ENCODE measurements at regions not wholly inside any gene's neighbourhood (a gene's known extent, or its start where the extent isn't known, plus 50 kb on each side); places are given as distances from the start of the nearest gene placed in this dataset.

DNA sequence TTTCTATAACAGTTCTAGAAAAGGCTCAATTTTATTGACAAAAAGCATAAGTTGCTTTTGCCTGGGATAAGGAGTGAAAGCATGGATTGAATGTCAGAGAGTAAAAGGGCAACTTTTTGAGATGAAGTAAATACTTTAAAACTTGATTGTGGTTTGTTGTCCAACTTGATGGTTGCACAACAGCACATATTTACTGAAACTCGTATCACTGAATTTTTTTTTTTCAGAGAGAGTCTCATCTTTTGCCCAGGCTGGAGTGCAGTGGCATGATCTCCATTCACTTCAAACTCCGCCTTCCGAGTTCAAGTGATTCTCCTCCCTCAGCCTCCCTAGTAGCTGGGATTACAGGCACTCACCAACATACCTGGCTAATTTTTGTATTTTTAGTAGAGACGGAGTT, 856.8 kb downstream of the SH3BGRL start:
- Histone ChIP-seq H3K4me2 (ENCODE audit: insufficient read depth, insufficient read length, low read length) (no peak overlapping the region), H3K56ac (ENCODE audit: insufficient read length, low read depth, low read length) (no peak overlapping the region), H2BK5ac (ENCODE audit: insufficient read length, low read length) (no peak overlapping the region), H3K9ac (ENCODE audit: extremely low read depth, insufficient read length, low read length) (no peak overlapping the region), H4K5ac (ENCODE audit: insufficient read length, low read depth, low read length) (no peak overlapping the region), H3K23me2 (ENCODE audit: insufficient read length, low read depth, low read length, poor library complexity, severe bottlenecking) (no peaks in the 10 kb centered on the region), H2AK5ac (ENCODE audit: insufficient read length, low read length) (no peak overlapping the region), H3K79me2 (ENCODE audit: insufficient read depth, low read length) (no peaks in the 10 kb centered on the region), H2BK120ac (ENCODE audit: low read depth, low read length, poor library complexity, severe bottlenecking) (no peak overlapping the region), H3K4me1 (ENCODE audit: insufficient read depth, low read length) (no peaks in the 10 kb centered on the region), H3K27ac (ENCODE audit: insufficient read length, low read depth, low read length) (no peak overlapping the region), H3T11ph (ENCODE audit: low read length) (no peak overlapping the region), H3K14ac (ENCODE audit: insufficient read depth, low read length) (no peak overlapping the region), H2AFZ (ENCODE audit: low read length) (no peak overlapping the region), H3K79me1 (ENCODE audit: insufficient read depth, low read depth, low read length, poor library complexity, severe bottlenecking) (no peaks in the 10 kb centered on the region), H2BK15ac (ENCODE audit: low read depth, low read length) (no peak overlapping the region), H3K23ac (ENCODE audit: insufficient read length, low read depth, low read length) (no peak overlapping the region), H4K8ac (replicated peaks; ENCODE audit: insufficient read length, low read depth, low read length) (no peak overlapping the region), H3K9me3 (ENCODE audit: control insufficient read depth, low read depth, low read length) (peaks cover 28% of the 10 kb centered on the region), H4K20me1 (ENCODE audit: control insufficient read depth, insufficient read depth, insufficient read length) (no peaks in the 10 kb centered on the region), H4K91ac (ENCODE audit: insufficient read length, low read depth, low read length) (no peak overlapping the region), H3K4ac (ENCODE audit: low read depth, low read length) (no peak overlapping the region), H3K27me3 (ENCODE audit: insufficient read depth, low read length) (no peaks in the 10 kb centered on the region), H3K18ac (ENCODE audit: insufficient read length, low read depth, low read length) (no peak overlapping the region), H2BK12ac (ENCODE audit: insufficient read length, low read depth, low read length) (no peak overlapping the region), H2BK20ac (ENCODE audit: low read depth, low read length, poor library complexity, severe bottlenecking) (no peak overlapping the region)
- Mint-ChIP-seq H3K27me3 (ENCODE audit: low read depth) (no peaks in the 10 kb centered on the region), H3K27ac (no peak overlapping the region), H3K36me3 (ENCODE audit: insufficient read depth in 1 of 3, low read depth in 3 of 3) (peaks cover 4 to 16% (median 11%) of the 10 kb centered on the region in 3 experiments; a peak in 5 of 7 replicates), H3K9me3 (peaks cover 58 to 68% of the 10 kb centered on the region in 2 experiments), H3K4me3 (no peak overlapping the region), H3K4me1 (no peaks in the 10 kb centered on the region)
- TF ChIP-seq, protein P1, sequence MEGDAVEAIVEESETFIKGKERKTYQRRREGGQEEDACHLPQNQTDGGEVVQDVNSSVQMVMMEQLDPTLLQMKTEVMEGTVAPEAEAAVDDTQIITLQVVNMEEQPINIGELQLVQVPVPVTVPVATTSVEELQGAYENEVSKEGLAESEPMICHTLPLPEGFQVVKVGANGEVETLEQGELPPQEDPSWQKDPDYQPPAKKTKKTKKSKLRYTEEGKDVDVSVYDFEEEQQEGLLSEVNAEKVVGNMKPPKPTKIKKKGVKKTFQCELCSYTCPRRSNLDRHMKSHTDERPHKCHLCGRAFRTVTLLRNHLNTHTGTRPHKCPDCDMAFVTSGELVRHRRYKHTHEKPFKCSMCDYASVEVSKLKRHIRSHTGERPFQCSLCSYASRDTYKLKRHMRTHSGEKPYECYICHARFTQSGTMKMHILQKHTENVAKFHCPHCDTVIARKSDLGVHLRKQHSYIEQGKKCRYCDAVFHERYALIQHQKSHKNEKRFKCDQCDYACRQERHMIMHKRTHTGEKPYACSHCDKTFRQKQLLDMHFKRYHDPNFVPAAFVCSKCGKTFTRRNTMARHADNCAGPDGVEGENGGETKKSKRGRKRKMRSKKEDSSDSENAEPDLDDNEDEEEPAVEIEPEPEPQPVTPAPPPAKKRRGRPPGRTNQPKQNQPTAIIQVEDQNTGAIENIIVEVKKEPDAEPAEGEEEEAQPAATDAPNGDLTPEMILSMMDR (conservative IDR thresholded peaks at IDR 0.05) = no peak
- DNase-seq = no peak
- whole genome bisulfite sequencing (ENCODE audit: extremely low coverage, insufficient read length, low lambda C conversion rate) = no CpG with 5 or more reads among the region's 4 CpGs

All from H9 (cell line).